Mucosa of rectum (tissue), 2 donors: ENCODE measurements at regions not wholly inside any gene's neighbourhood (a gene's known extent, or its start where the extent isn't known, plus 50 kb on each side); places are given as distances from the start of the nearest gene placed in this dataset.
A peak's percentile ranks its signal among the peaks of the same experiment; 100 is the strongest.
"Not testable (repeated sequence)": the region's sequence is repeated elsewhere in the genome, so short reads cannot be mapped to it uniquely, and the experiment has no call there.

ENCODE experiments used
- H3K27ac ChIP-seq, 2 donors: one replicate each; pipeline ENCODE4 v1.7.0; 2013; ENCODE audit warnings: inconsistent platforms in 2 of 2, low read depth in 2 of 2, low read length in 2 of 2
- H3K27me3 ChIP-seq, 2 donors: one replicate each; pipeline ENCODE4 v1.7.0; 2013; ENCODE audit warnings: low read length in 2 of 2; ENCODE audit not compliant: control insufficient read depth in 2 of 2, insufficient read depth in 2 of 2
- H3K36me3 ChIP-seq, 2 donors: one replicate each; pipeline ENCODE4 v1.7.0; 2013; ENCODE audit warnings: low read length in 2 of 2; ENCODE audit not compliant: control insufficient read depth in 2 of 2, insufficient read depth in 2 of 2
- H3K4me1 ChIP-seq, 2 donors: one replicate each; pipeline ENCODE4 v1.7.0; 2013; ENCODE audit warnings: low read length in 2 of 2, mild to moderate bottlenecking in 1 of 2; ENCODE audit not compliant: control insufficient read depth in 2 of 2, insufficient read depth in 2 of 2
- H3K4me3 ChIP-seq, 2 donors: one replicate each; pipeline ENCODE4 v1.7.0; 2013; ENCODE audit warnings: low read length in 2 of 2
- H3K9ac ChIP-seq, 2 donors: one replicate each; pipeline ENCODE4 v1.7.0; 2013; ENCODE audit warnings: low read length in 2 of 2, low read depth in 1 of 2, mild to moderate bottlenecking in 1 of 2
- H3K9me3 ChIP-seq, 2 donors: one replicate each; pipeline ENCODE4 v1.7.0; 2013; ENCODE audit warnings: low read length in 2 of 2; ENCODE audit not compliant: control insufficient read depth in 2 of 2
- donor health status: healthy.
- donor health status: Normal muscosa, but diverticular disease.

DNA sequence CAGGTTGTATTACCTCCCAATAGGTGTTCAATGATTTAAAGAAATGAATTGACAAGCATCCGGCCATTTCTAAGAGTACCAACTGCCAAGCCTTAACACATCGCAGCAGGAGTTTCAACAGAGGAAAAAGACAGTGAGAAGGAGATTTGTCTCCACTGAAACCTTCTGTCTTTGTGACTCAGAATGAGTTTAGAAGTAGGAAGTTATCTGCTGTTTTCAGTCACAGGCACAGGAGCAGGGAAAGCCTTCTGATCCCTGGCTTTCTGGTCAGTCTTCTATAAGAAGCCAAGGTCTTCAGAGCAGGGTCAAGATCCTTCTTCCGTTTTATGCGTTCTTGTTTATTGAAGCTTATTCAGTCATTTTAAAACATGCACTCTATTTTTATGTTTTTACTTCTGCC is 390.7 kb upstream of the PCSK5 start:
- no peak overlapping the region for H3K27ac ChIP-seq
- no peaks in the 10 kb centered on the region for H3K4me1 ChIP-seq
- H3K9ac ChIP-seq = no peak overlapping the region
- H3K36me3 ChIP-seq = no peaks in the 10 kb centered on the region
- no peaks in the 10 kb centered on the region for H3K27me3 ChIP-seq
- H3K9me3 ChIP-seq = no peaks in the 10 kb centered on the region
- H3K4me3 ChIP-seq = no peak overlapping the region

DNA sequence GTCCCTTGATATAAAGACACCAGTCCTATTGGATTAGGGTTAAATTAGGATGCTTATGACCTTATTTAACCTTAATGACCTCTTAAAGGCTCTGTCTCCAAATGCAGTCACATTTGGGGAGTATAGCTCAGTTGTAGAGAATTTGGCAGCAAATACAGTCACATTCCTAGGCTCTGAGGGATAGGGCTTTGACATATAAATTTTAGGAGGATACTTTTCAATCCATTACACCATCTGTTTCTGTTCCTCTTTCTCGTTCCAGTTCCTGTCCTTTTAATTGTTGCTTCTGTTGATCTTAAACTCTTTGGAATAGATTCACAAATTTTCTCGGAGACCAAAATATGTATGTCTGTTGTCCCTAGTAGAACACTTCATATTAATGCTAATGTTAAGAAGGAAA is 390.0 kb upstream of the PCSK5 start:
- Histone ChIP-seq H3K4me1 (no peaks in the 10 kb centered on the region), H3K27me3 (no peaks in the 10 kb centered on the region), H3K9me3 (no peaks in the 10 kb centered on the region), H3K36me3 (no peaks in the 10 kb centered on the region), H3K9ac (no peak overlapping the region), H3K27ac (no peak overlapping the region), H3K4me3 (no peak overlapping the region)

DNA sequence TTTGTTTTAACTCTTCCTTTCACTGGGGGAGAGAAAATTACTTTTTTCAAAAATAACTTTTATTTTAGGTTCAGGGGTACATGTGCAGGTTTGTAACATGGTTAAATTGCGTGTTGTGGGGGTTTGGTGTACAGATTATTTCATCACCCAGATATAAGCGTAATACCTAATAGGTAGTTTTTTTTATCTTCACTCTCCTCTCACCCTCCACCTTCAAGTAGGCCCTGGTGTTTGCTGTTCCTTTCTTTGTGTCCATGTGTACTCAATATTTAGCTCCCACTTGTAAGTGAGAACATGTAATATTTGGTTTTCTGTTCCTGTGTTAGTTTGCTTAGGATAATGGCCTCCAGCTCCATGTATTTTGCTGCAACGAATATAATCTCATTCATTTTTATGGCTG is 389.5 kb upstream of the PCSK5 start:
- not testable (repeated sequence) for H3K9me3 ChIP-seq, H3K27me3 ChIP-seq, H3K4me1 ChIP-seq, H3K36me3 ChIP-seq, H3K4me3 ChIP-seq, H3K9ac ChIP-seq, H3K27ac ChIP-seq

DNA sequence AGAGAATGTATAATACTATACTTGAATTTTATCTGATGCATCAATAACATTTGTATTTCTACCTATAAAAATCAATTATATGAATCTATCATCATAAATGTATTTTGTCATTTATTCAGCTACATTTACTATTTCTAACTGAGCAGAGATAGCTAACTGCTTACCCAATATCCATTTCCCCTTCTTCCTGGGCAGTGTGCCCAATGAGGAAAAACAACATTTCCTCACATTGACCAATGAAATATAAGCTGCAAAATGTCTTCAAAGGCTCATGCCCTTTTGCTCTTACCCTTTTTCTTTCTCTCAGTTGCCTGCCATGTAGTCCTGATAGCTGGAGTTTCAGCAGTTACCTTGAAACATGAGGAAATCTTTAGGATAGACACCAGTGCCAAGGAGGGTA is 385.8 kb upstream of the PCSK5 start:
- peaks cover 0 to 4% of the 10 kb centered on the region in 2 donors for H3K9me3 ChIP-seq
- no peak overlapping the region for H3K4me3 ChIP-seq
- no peaks in the 10 kb centered on the region for H3K27me3 ChIP-seq
- H3K27ac ChIP-seq = no peak overlapping the region
- no peak overlapping the region for H3K9ac ChIP-seq
- H3K4me1 ChIP-seq = no peaks in the 10 kb centered on the region
- no peaks in the 10 kb centered on the region for H3K36me3 ChIP-seq

DNA sequence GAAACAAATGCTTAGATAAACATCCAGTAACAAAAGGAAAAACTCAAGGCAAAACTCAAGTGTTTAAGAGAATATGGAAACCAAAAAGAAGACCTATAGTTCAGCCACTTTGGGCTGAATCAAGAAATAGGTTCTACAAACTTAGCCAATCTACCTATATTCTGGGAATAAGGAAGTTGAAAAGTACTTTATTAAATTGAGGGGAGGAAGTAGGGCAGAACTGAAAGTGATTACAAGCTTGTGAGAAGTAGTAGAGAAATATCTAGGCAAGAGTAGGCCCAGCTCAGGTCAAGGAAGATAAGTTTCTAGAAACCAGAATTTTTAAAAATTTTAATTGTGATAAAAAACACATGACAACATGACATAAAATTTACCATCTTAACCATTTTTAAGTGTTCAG is 384.8 kb upstream of the PCSK5 start:
- H3K9me3 ChIP-seq = peaks cover 0 to 4% of the 10 kb centered on the region in 2 donors
- no peak overlapping the region for H3K27ac ChIP-seq

DNA sequence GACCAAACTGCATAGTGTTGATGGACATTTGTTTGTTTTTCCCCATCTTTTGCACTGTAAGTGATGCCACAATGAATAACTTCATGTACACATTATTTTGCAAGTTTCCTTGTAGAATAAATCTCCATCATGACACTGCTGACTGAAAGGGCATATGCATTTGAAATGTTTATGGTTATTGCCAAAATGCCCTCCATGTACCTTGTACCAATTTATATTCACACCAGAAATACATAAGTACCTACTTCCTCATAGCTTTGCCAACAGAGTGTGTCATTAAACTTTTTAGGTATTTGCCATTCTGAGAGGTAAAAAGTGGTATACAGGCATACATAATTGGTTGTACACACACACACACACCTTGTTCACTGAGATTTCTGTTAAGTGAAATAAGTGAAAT is 361.0 kb upstream of the PCSK5 start:
- Histone ChIP-seq H3K4me3 (no peak overlapping the region), H3K27ac (peak overlapping the region in 1 of 2 donors; percentile 39), H3K36me3 (no peaks in the 10 kb centered on the region), H3K27me3 (no peaks in the 10 kb centered on the region), H3K4me1 (peaks cover 16 to 24% of the 10 kb centered on the region in 2 donors), H3K9ac (no peak overlapping the region), H3K9me3 (no peaks in the 10 kb centered on the region)

More for the DNA sequence above, 384.8 kb upstream of the PCSK5 start:
- Histone ChIP-seq H3K36me3 (no peaks in the 10 kb centered on the region), H3K9ac (no peak overlapping the region), H3K4me1 (no peaks in the 10 kb centered on the region), H3K4me3 (no peak overlapping the region), H3K27me3 (no peaks in the 10 kb centered on the region)

- no peaks in the 10 kb centered on the region for H3K36me3 ChIP-seq
Measured at GRCh38 chr9:75531588-75531987, 358.9 kb upstream of the PCSK5 start.

GRCh38 chr9:75532233-75533050 is 358.0 kb upstream of the PCSK5 start:
- Histone ChIP-seq H3K27ac (peak overlapping the region; percentile 64 to 70), H3K27me3 (no peaks in the 10 kb centered on the region), H3K9ac (no peak overlapping the region)

More at GRCh38 chr9:75531588-75531987, 358.9 kb upstream of the PCSK5 start:
- Histone ChIP-seq H3K9me3 (no peaks in the 10 kb centered on the region), H3K4me1 (peaks cover 16 to 24% of the 10 kb centered on the region in 2 donors), H3K9ac (no peak overlapping the region), H3K27me3 (no peaks in the 10 kb centered on the region), H3K4me3 (no peak overlapping the region), H3K27ac (peak overlapping the region in 1 of 2 donors; percentile 45)

GRCh38 chr9:75539523-75539922 is 350.9 kb upstream of the PCSK5 start:
- Histone ChIP-seq H3K4me3 (no peak overlapping the region), H3K4me1 (no peaks in the 10 kb centered on the region), H3K9ac (no peak overlapping the region), H3K27me3 (no peaks in the 10 kb centered on the region), H3K9me3 (no peaks in the 10 kb centered on the region), H3K27ac (no peak overlapping the region), H3K36me3 (no peaks in the 10 kb centered on the region)

More at GRCh38 chr9:75532233-75533050, 358.0 kb upstream of the PCSK5 start:
- Histone ChIP-seq H3K4me1 (peaks cover 16 to 24% of the 10 kb centered on the region in 2 donors), H3K9me3 (no peaks in the 10 kb centered on the region), H3K36me3 (no peaks in the 10 kb centered on the region), H3K4me3 (peak overlapping the region in 1 of 2 donors; percentile 25)

DNA sequence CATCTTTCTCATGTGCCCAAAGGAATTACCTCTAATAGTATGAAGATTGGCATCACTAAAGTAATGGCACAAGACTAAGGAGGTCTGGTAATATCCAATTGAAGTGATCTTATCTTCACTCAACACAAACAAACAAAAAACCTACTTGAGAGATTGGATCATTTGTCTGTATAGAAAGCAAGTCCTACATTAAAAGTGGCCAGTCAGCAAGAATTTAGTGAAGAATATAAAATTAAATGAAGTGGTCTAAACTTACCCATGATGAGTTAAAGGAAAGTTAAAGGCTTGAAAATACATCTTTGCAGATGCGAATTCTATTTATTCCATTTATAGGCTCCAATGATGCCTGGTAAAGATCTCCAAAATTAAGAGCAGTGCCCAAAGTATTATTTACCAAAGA is 350.3 kb upstream of the PCSK5 start:
- H3K4me1 ChIP-seq = no peaks in the 10 kb centered on the region
- H3K36me3 ChIP-seq = no peaks in the 10 kb centered on the region
- H3K9me3 ChIP-seq = no peaks in the 10 kb centered on the region
- no peak overlapping the region for H3K4me3 ChIP-seq
- H3K27ac ChIP-seq = no peak overlapping the region
- no peaks in the 10 kb centered on the region for H3K27me3 ChIP-seq
- H3K9ac ChIP-seq = no peak overlapping the region
